ENCODE measurements at regions not wholly inside any gene's neighbourhood (a gene's known extent, or its start where the extent isn't known, plus 50 kb on each side); places are given as distances from the start of the nearest gene placed in this dataset.

- 76 to 77% methylated on average over 4 of the region's 4 CpGs for WGBS, 2 donors
- Histone ChIP-seq H3K27ac (no peak overlapping the region), H3K27me3 (no peaks in the 10 kb centered on the region), H3K4me3 (no peak overlapping the region), H3K9me3 (no peaks in the 10 kb centered on the region), H3K4me1 (no peaks in the 10 kb centered on the region), H3K36me3 (no peaks in the 10 kb centered on the region)
- TF ChIP-seq POLR2A (IDR thresholded peaks at IDR 0.05) (no peak), CTCF (IDR thresholded peaks at IDR 0.05) (no peak), EP300 (IDR thresholded peaks at IDR 0.05) (no peak)
- no peak for DNase-seq (ENCODE audit: low spot score in 2 of 2)
Measured at GRCh38 chr2:71813807-71814470, 333.7 kb downstream of the CYP26B1 start.

GRCh38 chr2:71813315-71813714 lies 334.3 kb downstream of the CYP26B1 start:
- no peak for DNase-seq (ENCODE audit: low spot score in 2 of 2)
- Histone ChIP-seq H3K27me3 (no peaks in the 10 kb centered on the region), H3K36me3 (no peaks in the 10 kb centered on the region), H3K4me1 (no peaks in the 10 kb centered on the region), H3K4me3 (no peak overlapping the region), H3K9me3 (no peaks in the 10 kb centered on the region), H3K27ac (no peak overlapping the region)
- 79 to 81% methylated on average over 4 of the region's 4 CpGs for WGBS, 2 donors
- TF ChIP-seq CTCF (IDR thresholded peaks at IDR 0.05) (no peak), EP300 (IDR thresholded peaks at IDR 0.05) (no peak), POLR2A (IDR thresholded peaks at IDR 0.05) (no peak)

GRCh38 chr2:71812736-71813135 lies 334.9 kb downstream of the CYP26B1 start:
- no peaks in the 10 kb centered on the region for H3K36me3 ChIP-seq
- no peak for DNase-seq (ENCODE audit: low spot score in 2 of 2)
- no peaks in the 10 kb centered on the region for H3K27me3 ChIP-seq
- H3K27ac ChIP-seq: no peak overlapping the region
- no peaks in the 10 kb centered on the region for H3K4me1 ChIP-seq
- WGBS, 2 donors: 95 to 100% methylated on average over 2 of the region's 2 CpGs
- TF ChIP-seq POLR2A (IDR thresholded peaks at IDR 0.05) (no peak), EP300 (IDR thresholded peaks at IDR 0.05) (no peak), CTCF (IDR thresholded peaks at IDR 0.05) (no peak)
- no peaks in the 10 kb centered on the region for H3K9me3 ChIP-seq
- no peak overlapping the region for H3K4me3 ChIP-seq

- Histone ChIP-seq H3K27ac (no peak overlapping the region), H3K27me3 (no peaks in the 10 kb centered on the region), H3K4me3 (no peak overlapping the region), H3K4me1 (no peaks in the 10 kb centered on the region), H3K36me3 (no peaks in the 10 kb centered on the region), H3K9me3 (no peaks in the 10 kb centered on the region)
- no peak for TF ChIP-seq EP300 (IDR thresholded peaks at IDR 0.05)
- no peak for TF ChIP-seq POLR2A (IDR thresholded peaks at IDR 0.05)
- 87 to 90% methylated on average over 4 of the region's 4 CpGs for WGBS, 2 donors
- no peak for DNase-seq (ENCODE audit: low spot score in 2 of 2)
Measured at GRCh38 chr2:71811726-71812125, 335.9 kb downstream of the CYP26B1 start.

- H3K27ac ChIP-seq: no peak overlapping the region
- no peak for DNase-seq (ENCODE audit: low spot score in 2 of 2)
- no peaks in the 10 kb centered on the region for H3K27me3 ChIP-seq
- H3K9me3 ChIP-seq: no peaks in the 10 kb centered on the region
- H3K36me3 ChIP-seq: no peaks in the 10 kb centered on the region
- TF ChIP-seq CTCF (IDR thresholded peaks at IDR 0.05) (no peak), POLR2A (IDR thresholded peaks at IDR 0.05) (no peak), EP300 (IDR thresholded peaks at IDR 0.05) (no peak)
- H3K4me1 ChIP-seq: no peaks in the 10 kb centered on the region
- H3K4me3 ChIP-seq: no peak overlapping the region
Measured at GRCh38 chr2:71811157-71811556, 336.5 kb downstream of the CYP26B1 start.

All from tibial nerve (tissue), 4 donors.